ENCODE measurements at regions not wholly inside any gene's neighbourhood (a gene's known extent, or its start where the extent isn't known, plus 50 kb on each side); places are given as distances from the start of the nearest gene placed in this dataset.

- POLR2A ChIA-PET = no interaction called here
Observed at GRCh38 chr6:56757588-56757984, 114.9 kb upstream of the DST start.

GRCh38 chr6:56756791-56757587, 114.3 kb upstream of the DST start:
- Histone ChIP-seq H3K27ac (ENCODE audit: low read depth, low read length) (no peak overlapping the region), H3K36me3 (ENCODE audit: insufficient read depth, low read length) (no peaks in the 10 kb centered on the region), H3K4me1 (ENCODE audit: insufficient read depth, low read length) (no peaks in the 10 kb centered on the region)

More at GRCh38 chr6:56757588-56757984, 114.9 kb upstream of the DST start:
- no peak for DNase-seq
- Mint-ChIP-seq H3K36me3 (no peaks in the 10 kb centered on the region), H3K27me3 (peaks cover 1 to 3% of the 10 kb centered on the region in 2 donors), H3K4me1 (no peaks in the 10 kb centered on the region), H3K9me3 (peaks cover 0 to 3% (median 0%) of the 10 kb centered on the region in 5 donors), H3K27ac (peak overlapping the region in 1 of 8 donors; percentile 18), H3K4me3 (no peak overlapping the region)
- H3K9me3 ChIP-seq (ENCODE audit: low read length) = no peaks in the 10 kb centered on the region
- no peak overlapping the region for H3K4me3 ChIP-seq (ENCODE audit: low read length)
- CTCF ChIA-PET = no interaction called here
- no peak overlapping the region for H3K27ac ChIP-seq (ENCODE audit: low read depth, low read length)
- H3K36me3 ChIP-seq (ENCODE audit: insufficient read depth, low read length) = no peaks in the 10 kb centered on the region
- no peaks in the 10 kb centered on the region for H3K27me3 ChIP-seq (ENCODE audit: insufficient read depth, low read length, poor library complexity, severe bottlenecking)
- no peaks in the 10 kb centered on the region for H3K4me1 ChIP-seq (ENCODE audit: insufficient read depth, low read length)

GRCh38 chr6:56756219-56756789, 113.6 kb upstream of the DST start:
- no peaks in the 10 kb centered on the region for H3K9me3 ChIP-seq (ENCODE audit: low read length)
- H3K4me3 Mint-ChIP-seq = no peak overlapping the region
- H3K4me1 ChIP-seq (ENCODE audit: insufficient read depth, low read length) = no peaks in the 10 kb centered on the region
- ChIA-PET CTCF (no interaction called here), POLR2A (no interaction called here)
- no peaks in the 10 kb centered on the region for H3K27me3 ChIP-seq (ENCODE audit: insufficient read depth, low read length, poor library complexity, severe bottlenecking)
- no peaks in the 10 kb centered on the region for H3K9me3 Mint-ChIP-seq
- H3K36me3 ChIP-seq (ENCODE audit: insufficient read depth, low read length) = no peaks in the 10 kb centered on the region
- no peak overlapping the region for H3K4me3 ChIP-seq (ENCODE audit: low read length)
- no peak overlapping the region for H3K27ac Mint-ChIP-seq
- H3K36me3 Mint-ChIP-seq = no peaks in the 10 kb centered on the region
- no peaks in the 10 kb centered on the region for H3K4me1 Mint-ChIP-seq
- no peak overlapping the region for H3K27ac ChIP-seq (ENCODE audit: low read depth, low read length)
- no peak for DNase-seq
- H3K27me3 Mint-ChIP-seq = peaks cover 1 to 3% of the 10 kb centered on the region in 2 donors

More at GRCh38 chr6:56756791-56757587, 114.3 kb upstream of the DST start:
- H3K27me3 ChIP-seq (ENCODE audit: insufficient read depth, low read length, poor library complexity, severe bottlenecking) = no peaks in the 10 kb centered on the region
- no peak overlapping the region for H3K4me3 ChIP-seq (ENCODE audit: low read length)
- H3K27me3 Mint-ChIP-seq = peaks cover 1 to 3% of the 10 kb centered on the region in 2 donors
- DNase-seq = no peak
- H3K36me3 Mint-ChIP-seq = no peaks in the 10 kb centered on the region
- no peaks in the 10 kb centered on the region for H3K4me1 Mint-ChIP-seq
- POLR2A ChIA-PET = no interaction called here
- CTCF ChIA-PET = no interaction called here
- no peaks in the 10 kb centered on the region for H3K9me3 ChIP-seq (ENCODE audit: low read length)
- H3K9me3 Mint-ChIP-seq = no peaks in the 10 kb centered on the region
- H3K4me3 Mint-ChIP-seq = no peak overlapping the region
- no peak overlapping the region for H3K27ac Mint-ChIP-seq

GRCh38 chr6:56755040-56755439, 112.4 kb upstream of the DST start:
- no peak for DNase-seq
- Mint-ChIP-seq H3K27ac (no peak overlapping the region), H3K36me3 (no peaks in the 10 kb centered on the region), H3K27me3 (peaks cover 1 to 3% of the 10 kb centered on the region in 2 donors), H3K4me3 (no peak overlapping the region), H3K4me1 (no peaks in the 10 kb centered on the region), H3K9me3 (no peaks in the 10 kb centered on the region)
- H3K4me3 ChIP-seq (ENCODE audit: low read length) = no peak overlapping the region
- H3K27ac ChIP-seq (ENCODE audit: low read depth, low read length) = no peak overlapping the region
- ChIA-PET CTCF (no interaction called here), POLR2A (no interaction called here)
- H3K27me3 ChIP-seq (ENCODE audit: insufficient read depth, low read length, poor library complexity, severe bottlenecking) = no peaks in the 10 kb centered on the region
- H3K9me3 ChIP-seq (ENCODE audit: low read length) = no peaks in the 10 kb centered on the region
- H3K36me3 ChIP-seq (ENCODE audit: insufficient read depth, low read length) = no peaks in the 10 kb centered on the region
- no peaks in the 10 kb centered on the region for H3K4me1 ChIP-seq (ENCODE audit: insufficient read depth, low read length)

GRCh38 chr6:56753811-56754210, 111.1 kb upstream of the DST start:
- no peaks in the 10 kb centered on the region for H3K9me3 ChIP-seq (ENCODE audit: low read length)
- no peak overlapping the region for H3K4me3 Mint-ChIP-seq
- H3K27ac Mint-ChIP-seq = no peak overlapping the region
- no peak overlapping the region for H3K4me3 ChIP-seq (ENCODE audit: low read length)
- H3K27ac ChIP-seq (ENCODE audit: low read depth, low read length) = no peak overlapping the region
- H3K4me1 ChIP-seq (ENCODE audit: insufficient read depth, low read length) = no peaks in the 10 kb centered on the region
- H3K9me3 Mint-ChIP-seq = no peaks in the 10 kb centered on the region
- H3K36me3 ChIP-seq (ENCODE audit: insufficient read depth, low read length) = no peaks in the 10 kb centered on the region
- no peaks in the 10 kb centered on the region for H3K36me3 Mint-ChIP-seq
- H3K27me3 Mint-ChIP-seq = peaks cover 1 to 3% of the 10 kb centered on the region in 2 donors
- H3K4me1 Mint-ChIP-seq = no peaks in the 10 kb centered on the region
- DNase-seq = no peak
- CTCF ChIA-PET = no interaction called here
- H3K27me3 ChIP-seq (ENCODE audit: insufficient read depth, low read length, poor library complexity, severe bottlenecking) = no peaks in the 10 kb centered on the region
- POLR2A ChIA-PET = no interaction called here

- Histone ChIP-seq H3K4me1 (ENCODE audit: insufficient read depth, low read length) (no peaks in the 10 kb centered on the region), H3K27ac (ENCODE audit: low read depth, low read length) (no peak overlapping the region), H3K36me3 (ENCODE audit: insufficient read depth, low read length) (no peaks in the 10 kb centered on the region), H3K9me3 (ENCODE audit: low read length) (no peaks in the 10 kb centered on the region), H3K4me3 (ENCODE audit: low read length) (no peak overlapping the region), H3K27me3 (ENCODE audit: insufficient read depth, low read length, poor library complexity, severe bottlenecking) (no peaks in the 10 kb centered on the region)
- H3K4me3 Mint-ChIP-seq = no peak overlapping the region
- ChIA-PET CTCF (no interaction called here), POLR2A (no interaction called here)
- H3K9me3 Mint-ChIP-seq = no peaks in the 10 kb centered on the region
- H3K27me3 Mint-ChIP-seq = peaks cover 1 to 3% of the 10 kb centered on the region in 2 donors
- H3K27ac Mint-ChIP-seq = no peak overlapping the region
- no peaks in the 10 kb centered on the region for H3K4me1 Mint-ChIP-seq
- no peak for DNase-seq
- no peaks in the 10 kb centered on the region for H3K36me3 Mint-ChIP-seq
Observed at GRCh38 chr6:56752534-56752933, 109.8 kb upstream of the DST start.

- no peaks in the 10 kb centered on the region for H3K9me3 Mint-ChIP-seq
- CTCF ChIA-PET = no interaction called here
Observed at GRCh38 chr6:56752009-56752408, 109.3 kb upstream of the DST start.

GRCh38 chr6:56751604-56752003, 108.9 kb upstream of the DST start:
- Histone ChIP-seq H3K9me3 (ENCODE audit: low read length) (no peaks in the 10 kb centered on the region), H3K27ac (ENCODE audit: low read depth, low read length) (no peak overlapping the region), H3K4me3 (ENCODE audit: low read length) (no peak overlapping the region), H3K4me1 (ENCODE audit: insufficient read depth, low read length) (no peaks in the 10 kb centered on the region), H3K27me3 (ENCODE audit: insufficient read depth, low read length, poor library complexity, severe bottlenecking) (no peaks in the 10 kb centered on the region), H3K36me3 (ENCODE audit: insufficient read depth, low read length) (no peaks in the 10 kb centered on the region)
- Mint-ChIP-seq H3K27me3 (peaks cover 1 to 3% of the 10 kb centered on the region in 2 donors), H3K27ac (no peak overlapping the region), H3K4me1 (no peaks in the 10 kb centered on the region), H3K9me3 (no peaks in the 10 kb centered on the region), H3K4me3 (no peak overlapping the region), H3K36me3 (no peaks in the 10 kb centered on the region)
- no peak for DNase-seq
- CTCF ChIA-PET = no interaction called here
- POLR2A ChIA-PET = no interaction called here

More at GRCh38 chr6:56752009-56752408, 109.3 kb upstream of the DST start:
- H3K9me3 ChIP-seq (ENCODE audit: low read length) = no peaks in the 10 kb centered on the region
- no peaks in the 10 kb centered on the region for H3K36me3 Mint-ChIP-seq
- no peaks in the 10 kb centered on the region for H3K36me3 ChIP-seq (ENCODE audit: insufficient read depth, low read length)
- H3K4me1 ChIP-seq (ENCODE audit: insufficient read depth, low read length) = no peaks in the 10 kb centered on the region
- no peak overlapping the region for H3K4me3 Mint-ChIP-seq
- no peaks in the 10 kb centered on the region for H3K4me1 Mint-ChIP-seq
- peaks cover 1 to 3% of the 10 kb centered on the region in 2 donors for H3K27me3 Mint-ChIP-seq
- no peak overlapping the region for H3K27ac ChIP-seq (ENCODE audit: low read depth, low read length)
- H3K27ac Mint-ChIP-seq = no peak overlapping the region
- no peak overlapping the region for H3K4me3 ChIP-seq (ENCODE audit: low read length)
- no peaks in the 10 kb centered on the region for H3K27me3 ChIP-seq (ENCODE audit: insufficient read depth, low read length, poor library complexity, severe bottlenecking)
- DNase-seq = no peak
- POLR2A ChIA-PET = no interaction called here

All from CD8-positive, alpha-beta memory T cell (primary cell).